GM12878 (cell line): ENCODE measurements at regions not wholly inside any gene's neighbourhood (a gene's known extent, or its start where the extent isn't known, plus 50 kb on each side); places are given as distances from the start of the nearest gene placed in this dataset.

ENCODE experiments used
- ATAC-seq: fragments of 200-7000 bp; cut with Tn5 transposase; 3 replicates; pipeline ENCODE4 v1.9.1; 2020; ENCODE audit warnings: mild to moderate bottlenecking, moderate library complexity
- BruUV-seq: library from RNA; stranded (reverse); fragments of 400-500 nt; replicated peaks from 2 replicates; lab custom pipeline; 2021; lab: Mats Ljungman, UMichigan
- CTCF ChIA-PET: fragments of 300-600 bp; sonication (Branson Sonifier 250); formaldehyde crosslinking; extraction: SDS; loops from one replicate; lab custom pipeline; 2021; ENCODE audit warnings: inconsistent platforms; lab: Yijun Ruan, JAX
- POLR2A ChIA-PET: fragments of 350-600 bp; formaldehyde crosslinking; extraction: SDS; loops from one replicate; lab custom pipeline; 2021; ENCODE audit warnings: inconsistent platforms; lab: Charles Lee
- RAD21 ChIA-PET: fragments of 300-600 bp; sonication (Branson Sonifier 250); formaldehyde crosslinking; loops from one replicate; lab custom pipeline; 2023; ENCODE audit warnings: antibody characterized with exemption; ENCODE audit not compliant: unreplicated experiment; lab: Charles Lee
- SMC1A ChIA-PET: fragments of 300-600 bp; sonication (Branson Sonifier 250); formaldehyde crosslinking; loops from one replicate; lab custom pipeline; 2023; ENCODE audit not compliant: unreplicated experiment, uncharacterized antibody; lab: Charles Lee
- DNase-seq: peaks from one replicate; pipeline ENCODE4 v3.0.0-alpha.2; 2011; ENCODE audit warnings: low read depth, low spot score
- FAIRE-seq: peaks from 3 replicates; lab custom pipeline; 2011; peaks lifted over from hg19 to GRCh38; lab: Jason Lieb, UNC
- H2AFZ ChIP-seq: 2 replicates; pipeline ENCODE4 v1.6.0; 2011; ENCODE audit warnings: low read depth, low read length, control low read depth; ENCODE audit not compliant: control insufficient read depth
- H3K27ac ChIP-seq: 2 replicates; pipeline ENCODE4 v1.5.1; 2011; ENCODE audit warnings: control low read depth; ENCODE audit not compliant: control insufficient read depth, insufficient read depth
- H3K27me3 ChIP-seq, 2 experiments: replicated peaks in 1 of 2; 2 replicates each; pipeline versions ENCODE4 v1.6.0 to v1.6.1; 2011; ENCODE audit warnings: low read length in 1 of 2; ENCODE audit not compliant: control insufficient read depth in 2 of 2, insufficient read depth in 2 of 2
- H3K36me3 ChIP-seq, 2 experiments: 2 replicates each; pipeline ENCODE4 v1.5.1; 2011; ENCODE audit warnings: low read length in 1 of 2; ENCODE audit not compliant: control insufficient read depth in 2 of 2, insufficient read depth in 2 of 2
- H3K4me1 ChIP-seq: 2 replicates; pipeline ENCODE4 v1.6.1; 2011; ENCODE audit warnings: mild to moderate bottlenecking, low read length, moderate library complexity, mixed read lengths; ENCODE audit not compliant: control insufficient read depth, insufficient read depth
- H3K4me2 ChIP-seq: 2 replicates; pipeline ENCODE4 v1.6.0; 2011; ENCODE audit warnings: control low read depth; ENCODE audit not compliant: control insufficient read depth, insufficient read depth
- H3K4me3 ChIP-seq: fragments of 200-600 bp; sonication (generic); 2 replicates; pipeline ENCODE4 v1.5.1; 2016
- H3K79me2 ChIP-seq: 2 replicates; pipeline ENCODE4 v1.6.0; 2011; ENCODE audit warnings: low read length; ENCODE audit not compliant: control insufficient read depth, insufficient read depth
- H3K9ac ChIP-seq: 2 replicates; pipeline ENCODE4 v1.8.0; 2011; ENCODE audit warnings: low read length, control low read depth, mixed read lengths; ENCODE audit not compliant: control insufficient read depth, insufficient read depth
- H3K9me3 ChIP-seq: replicated peaks from 3 replicates; pipeline ENCODE4 v1.5.1; 2011; ENCODE audit warnings: mild to moderate bottlenecking, low read length; ENCODE audit not compliant: control insufficient read depth, insufficient read depth
- H4K20me1 ChIP-seq: 2 replicates; pipeline ENCODE4 v1.6.0; 2011; ENCODE audit not compliant: control insufficient read depth, insufficient read depth
- BACH1 ChIP-seq: fragments of 450-650 bp; IDR thresholded peaks from 2 replicates; pipeline ENCODE4 v1.6.1; 2017; ENCODE audit warnings: mild to moderate bottlenecking, borderline replicate concordance
- CHD4 ChIP-seq: fragments of 200-600 bp; sonication (generic); IDR thresholded peaks from 2 replicates; pipeline ENCODE4 v1.6.1; 2016; ENCODE audit warnings: mild to moderate bottlenecking
- IRF3 ChIP-seq: fragments of 450-650 bp; IDR thresholded peaks from 2 replicates; pipeline ENCODE4 v1.6.1; 2014; ENCODE audit warnings: mild to moderate bottlenecking
- MAX ChIP-seq: IDR thresholded peaks from 2 replicates; pipeline ENCODE4 v1.6.1; 2012; ENCODE audit warnings: low read depth, low read length, improper control_type of control experiment
- NBN ChIP-seq: fragments of 450-650 bp; IDR thresholded peaks from 2 replicates; pipeline ENCODE4 v1.6.1; 2016
- NFYA ChIP-seq: IDR thresholded peaks from 2 replicates; pipeline ENCODE4 v1.6.1; 2011; ENCODE audit warnings: low read depth, mild to moderate bottlenecking, low read length, improper control_type of control experiment, borderline replicate concordance
- POLR2A ChIP-seq: IDR thresholded peaks from 2 replicates; pipeline ENCODE4 v1.6.1; 2011; ENCODE audit warnings: low read depth, mild to moderate bottlenecking, low read length
- ZZZ3 ChIP-seq: IDR thresholded peaks from 2 replicates; pipeline ENCODE4 v1.6.1; 2011; ENCODE audit warnings: low read depth; ENCODE audit not compliant: control insufficient read depth, insufficient read length
- WGBS: methylation state at CpG from one replicate; pipeline ENCODE4 v1.1.6; 2016; ENCODE audit warnings: low lambda C conversion rate; ENCODE audit not compliant: insufficient replicate concordance, insufficient coverage; ENCODE audit errors: missing lambda C conversion rate; 5-methylcytosine and 5-hydroxymethylcytosine counted together
- in situ Hi-C: fragments of 300-500 bp; cut with MboI; formaldehyde crosslinking; loops from 9 replicates; pipeline ENCODE4 v1.14.3; 2018; ENCODE audit warnings: mixed read lengths
- intact Hi-C: fragments of 100-400 bp; cut with micrococcal nuclease; formaldehyde crosslinking; loops from one replicate; pipeline ENCODE4 v1.14.2; 2022; ENCODE audit not compliant: unreplicated experiment

- BruUV-seq: no TSS peak
- Histone ChIP-seq H4K20me1 (no peaks in the 10 kb centered on the region), H3K4me3 (no peak overlapping the region), H3K9ac (no peak overlapping the region), H3K9me3 (no peaks in the 10 kb centered on the region), H3K27ac (no peak overlapping the region)
- ATAC-seq: no peak
- POLR2A ChIA-PET: no interaction called here
- no peak for TF ChIP-seq ZZZ3
- TF ChIP-seq BACH1: no peak
- no peak for TF ChIP-seq NBN
- TF ChIP-seq CHD4: no peak
- TF ChIP-seq, all 136 proteins: peak for 0
- H3K4me1 ChIP-seq: no peaks in the 10 kb centered on the region
- FAIRE-seq (no peak), DNase-seq (no peak)
- no peak overlapping the region for H3K4me2 ChIP-seq
- no peaks in the 10 kb centered on the region for H3K79me2 ChIP-seq
- ChIA-PET SMC1A (interaction anchor here (1.0 kb wide), 1 partner anchor 23 kb away, joined by 4 read pairs; no protein-coding TSS in a partner anchor), CTCF (interaction anchor here (0.7 to 1.4 kb wide), 2 partner anchors 534 to 987 kb away, joined by 3 read pairs; no protein-coding TSS in a partner anchor), RAD21 (no interaction called here)
- WGBS: 40% methylated on average over 5 of the region's 5 CpGs
- H3K36me3 ChIP-seq: no peaks in the 10 kb centered on the region
- H2AFZ ChIP-seq: no peak overlapping the region
- no peaks in the 10 kb centered on the region for H3K27me3 ChIP-seq
- intact Hi-C loops (no loop called here), in situ Hi-C loops (no loop called here)
These were observed 89.6 kb downstream of the TAF11L14 start for GRCh38 chr5:17723876-17724275.

- H3K9ac ChIP-seq: no peak overlapping the region
- no peaks in the 10 kb centered on the region for H3K4me1 ChIP-seq
- no peak for DNase-seq
- H3K27me3 ChIP-seq: no peaks in the 10 kb centered on the region
- no peaks in the 10 kb centered on the region for H3K36me3 ChIP-seq
- no peaks in the 10 kb centered on the region for H3K79me2 ChIP-seq
- H3K27ac ChIP-seq: no peak overlapping the region
- no peak overlapping the region for H3K4me3 ChIP-seq
- in situ Hi-C loops: no loop called here
- no TSS peak for BruUV-seq
- ChIA-PET POLR2A (no interaction called here), CTCF (no interaction called here), RAD21 (no interaction called here), SMC1A (no interaction called here)
- H3K4me2 ChIP-seq: no peak overlapping the region
- intact Hi-C loops: no loop called here
- 52% methylated on average over 3 of the region's 3 CpGs for WGBS
- H3K9me3 ChIP-seq: no peaks in the 10 kb centered on the region
- ATAC-seq: no peak
- no peak overlapping the region for H2AFZ ChIP-seq
- FAIRE-seq: no peak
- TF ChIP-seq IRF3 (no peak), NFYA (no peak), POLR2A (no peak), MAX (no peak)
- no peaks in the 10 kb centered on the region for H4K20me1 ChIP-seq
These were observed 92.8 kb downstream of the TAF11L14 start for GRCh38 chr5:17727098-17727497.
